Gastrocnemius medialis (tissue), 4 donors: ENCODE measurements at regions not wholly inside any gene's neighbourhood (a gene's known extent, or its start where the extent isn't known, plus 50 kb on each side); places are given as distances from the start of the nearest gene placed in this dataset.

ENCODE experiments used
- CTCF ChIP-seq, 5 experiments: fragments of 450-650 bp in 3 of 5; fragments of 200-600 bp in 2 of 5; sonication (generic) in 2 of 5; IDR thresholded peaks in 4 of 5; conservative IDR thresholded peaks in 1 of 5; 1 replicate in 4 of 5; 2 replicates in 1 of 5; pipeline ENCODE4 v1.5.1; 2016 to 2019; ENCODE audit warnings: antibody characterized with exemption in 5 of 5, mild to moderate bottlenecking in 3 of 5, moderate library complexity in 3 of 5
- POLR2A ChIP-seq, 2 donors: fragments of 450-650 bp; IDR thresholded peaks; one replicate each; pipeline ENCODE4 v1.6.1; 2017; ENCODE audit warnings: antibody characterized with exemption in 2 of 2, mild to moderate bottlenecking in 2 of 2, moderate library complexity in 2 of 2

GRCh38 chr7:155391414-155391813 is 66.5 kb upstream of the EN2 start:
- TF ChIP-seq CTCF (IDR thresholded peaks at IDR 0.05 in 4 of 5, conservative IDR thresholded peaks at IDR 0.05 in 1 of 5) (no peak), POLR2A (IDR thresholded peaks at IDR 0.05) (no peak)
